ENCODE measurements at regions not wholly inside any gene's neighbourhood (a gene's known extent, or its start where the extent isn't known, plus 50 kb on each side); places are given as distances from the start of the nearest gene placed in this dataset.
"Not testable (repeated sequence)": the region's sequence is repeated elsewhere in the genome, so short reads cannot be mapped to it uniquely, and the experiment has no call there.

GRCh38 chr12:46538976-46539375 lies 166.4 kb upstream of the SLC38A2 start:
- no peak for DNase-seq

DNA sequence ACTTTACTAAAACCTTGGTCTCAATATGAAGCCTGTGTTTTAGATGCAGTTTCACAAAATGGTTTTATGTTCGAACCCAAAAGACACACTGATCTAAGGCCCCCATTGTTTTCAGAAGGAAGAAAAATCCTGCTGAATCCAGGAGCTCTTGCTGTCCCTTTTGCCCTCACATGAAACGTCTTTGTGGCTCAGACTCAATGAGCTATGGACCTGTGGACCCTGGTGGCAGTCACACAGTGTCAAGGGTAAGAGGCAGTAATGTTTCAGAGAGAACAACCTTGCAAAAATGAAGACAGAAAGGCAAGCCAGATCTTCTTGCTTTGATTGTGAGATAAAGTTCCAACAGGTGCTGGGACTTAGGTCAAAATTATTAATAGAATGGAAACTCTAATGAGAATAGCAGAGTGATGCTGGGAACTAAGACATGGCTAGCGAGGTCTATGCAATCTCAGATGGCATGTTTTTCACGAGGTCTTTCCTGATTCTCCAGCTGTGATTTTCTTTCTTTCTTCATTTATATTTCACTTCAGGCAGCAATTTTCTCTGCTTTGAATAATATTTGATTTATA lies 164.9 kb upstream of the SLC38A2 start:
- no peak for DNase-seq

- DNase-seq: not testable (repeated sequence)
These were observed 163.7 kb upstream of the SLC38A2 start for GRCh38 chr12:46536316-46536715.

GRCh38 chr12:46535907-46536306 lies 163.3 kb upstream of the SLC38A2 start:
- no peak for DNase-seq

DNA sequence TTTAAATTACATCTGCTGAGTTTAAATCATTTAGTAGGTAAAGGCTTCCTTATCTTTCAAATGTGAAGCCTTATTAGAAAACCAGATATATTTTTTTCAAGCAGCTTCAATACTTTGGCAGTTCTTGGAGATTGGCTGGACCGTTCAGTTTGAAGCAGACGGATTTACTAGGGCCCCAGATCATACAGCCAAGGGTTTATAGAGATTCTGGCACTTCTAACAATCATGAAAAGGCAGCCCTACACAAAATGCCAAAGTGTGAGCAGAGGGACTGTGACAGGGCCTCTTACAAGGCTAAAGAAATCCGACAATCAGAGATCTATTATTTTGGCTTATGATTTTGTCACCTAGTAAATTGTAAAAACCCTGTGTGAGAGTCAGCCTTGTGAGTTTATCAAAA lies 162.8 kb upstream of the SLC38A2 start:
- no peak for DNase-seq

GRCh38 chr12:46534327-46534840 lies 161.8 kb upstream of the SLC38A2 start:
- no peak for DNase-seq

DNA sequence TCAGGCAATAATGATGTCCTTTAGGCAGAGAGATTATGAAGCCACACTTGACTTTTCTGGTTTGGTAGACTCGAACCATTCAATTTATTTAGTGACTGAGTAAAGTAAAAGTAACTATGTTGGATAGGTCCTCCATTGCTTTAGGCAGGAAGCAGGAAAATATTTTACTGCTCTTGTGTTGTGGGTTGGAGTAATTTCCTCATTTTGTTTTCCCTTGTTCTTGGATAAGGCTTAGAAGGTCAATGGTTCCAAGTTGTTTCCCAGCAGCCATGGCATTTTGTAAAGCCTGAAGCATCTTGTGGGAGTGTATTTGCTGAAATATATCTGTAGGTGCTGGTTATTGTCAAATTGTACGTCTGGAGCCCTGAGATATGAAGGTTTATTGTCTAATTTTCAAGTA lies 161.2 kb upstream of the SLC38A2 start:
- no peak for DNase-seq

GRCh38 chr12:46531804-46532203 lies 159.2 kb upstream of the SLC38A2 start:
- DNase-seq: no peak

DNA sequence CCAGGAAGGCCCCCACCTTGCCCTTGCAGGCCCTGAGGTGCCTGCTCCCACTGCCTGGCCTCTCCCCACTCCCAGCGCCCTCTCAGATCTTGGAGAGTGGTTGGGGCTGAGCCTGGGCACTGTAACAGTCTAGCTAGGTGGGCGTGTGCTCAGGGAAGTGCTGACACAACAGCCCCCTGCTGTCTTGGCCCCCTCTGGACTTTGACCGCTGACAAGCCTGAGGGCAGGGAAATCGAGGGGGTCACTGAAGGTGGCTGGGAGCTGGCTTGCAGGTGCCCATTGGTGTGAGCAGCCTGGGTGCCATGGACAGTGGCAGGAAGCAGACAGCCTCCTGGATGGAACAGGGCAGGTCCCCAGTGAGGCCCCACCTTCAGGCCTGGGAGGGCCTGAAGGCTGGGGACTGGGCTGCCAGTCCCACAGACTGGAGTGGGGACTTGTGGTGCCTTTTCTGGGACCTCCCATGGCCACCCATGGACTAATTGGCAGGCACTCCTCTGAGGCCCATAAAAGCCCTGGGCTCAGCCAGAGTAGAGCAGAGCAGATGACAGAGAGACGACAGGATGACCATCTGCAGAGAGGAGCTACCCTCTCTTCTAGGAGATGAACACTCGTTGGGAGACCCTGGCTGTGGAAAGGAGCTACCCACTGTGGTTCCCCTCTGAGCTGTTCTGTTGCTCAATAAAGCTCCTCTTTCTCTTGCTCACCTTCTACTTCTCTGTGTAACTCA lies 158.6 kb upstream of the SLC38A2 start:
- DNase-seq: no peak

- DNase-seq: no peak
These were observed 157.9 kb upstream of the SLC38A2 start for GRCh38 chr12:46530373-46531056.

DNA sequence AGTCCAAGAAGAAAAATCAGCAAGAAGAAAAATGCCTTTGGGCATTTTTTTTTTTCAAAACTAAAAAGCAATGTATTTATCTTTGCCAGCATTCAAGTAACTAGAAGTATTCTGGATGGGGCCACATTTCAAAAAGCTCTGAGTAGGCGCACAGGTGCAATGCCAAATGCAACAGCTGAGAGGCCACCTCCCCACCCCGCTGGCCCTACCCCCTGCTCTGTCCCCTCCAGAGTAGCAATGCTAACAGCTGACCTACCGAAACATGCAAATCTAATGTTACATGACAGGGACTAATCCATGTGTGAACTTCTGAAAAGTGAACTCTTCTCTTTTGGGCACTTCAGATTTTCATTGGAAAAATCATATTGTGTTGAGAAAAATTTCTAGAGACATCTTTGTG lies 153.7 kb upstream of the SLC38A2 start:
- no peak for DNase-seq

DNA sequence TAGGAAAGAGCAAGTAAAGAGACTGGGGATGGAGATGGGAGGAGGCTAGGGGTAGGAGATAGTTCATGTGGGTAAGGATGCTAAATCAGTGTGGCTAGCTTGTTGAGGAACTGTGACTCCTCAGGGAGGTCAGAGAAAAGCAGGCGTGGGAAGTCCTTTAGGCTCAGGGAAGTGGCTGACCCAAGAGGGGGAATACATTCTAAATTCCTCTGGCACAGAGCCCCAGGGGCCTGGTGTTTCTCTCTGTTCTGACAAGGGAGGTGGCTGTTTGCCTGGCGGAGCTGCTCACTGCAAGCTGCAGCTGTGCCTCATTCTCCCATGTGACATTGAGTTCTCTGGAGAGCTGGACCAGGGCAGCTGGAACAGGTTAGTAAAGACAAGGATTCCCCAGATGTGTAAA lies 152.2 kb upstream of the SLC38A2 start:
- DNase-seq: no peak

GRCh38 chr12:46523863-46524770 lies 151.5 kb upstream of the SLC38A2 start:
- DNase-seq: no peak

- no peak for DNase-seq
These were observed 150.9 kb upstream of the SLC38A2 start for GRCh38 chr12:46523446-46523845.

DNA sequence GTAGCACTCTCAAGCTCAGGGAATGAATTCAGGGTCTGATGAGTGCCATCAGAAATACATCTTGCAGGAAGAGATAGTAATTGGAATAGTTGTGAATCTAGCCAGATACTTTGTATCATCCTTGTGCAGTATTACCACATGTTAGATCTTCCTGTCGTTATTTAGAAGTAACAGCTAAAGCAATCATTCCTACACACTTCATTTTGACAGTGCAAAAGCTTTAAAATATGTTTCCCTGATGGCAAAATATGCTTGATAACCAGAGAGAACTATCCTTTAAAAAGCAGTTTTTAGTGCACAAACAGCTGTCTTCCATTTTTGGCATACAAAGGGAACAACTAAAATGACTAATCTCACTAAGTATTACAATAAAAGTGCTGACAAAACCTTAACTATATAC lies 149.5 kb upstream of the SLC38A2 start:
- DNase-seq: no peak

DNA sequence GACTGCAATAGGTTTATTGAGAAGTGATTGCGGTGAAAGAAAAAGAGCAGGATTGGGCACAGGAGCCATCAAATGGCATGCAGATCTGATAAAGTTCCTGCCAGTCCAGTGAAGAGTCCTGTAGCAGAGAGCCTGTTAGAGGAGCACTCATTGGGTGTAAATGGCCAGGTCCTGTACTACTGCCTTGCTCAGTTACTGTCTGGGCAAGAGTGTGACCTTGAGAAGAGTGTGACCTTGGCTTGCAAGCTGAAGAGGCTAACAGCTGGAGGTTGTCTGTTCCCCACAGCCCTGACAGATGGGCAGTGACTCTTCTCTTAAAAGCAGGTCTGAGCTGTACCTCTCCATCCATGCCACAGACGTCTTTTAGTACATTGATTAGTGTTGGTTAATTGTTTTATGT lies 148.6 kb upstream of the SLC38A2 start:
- DNase-seq: no peak

DNA sequence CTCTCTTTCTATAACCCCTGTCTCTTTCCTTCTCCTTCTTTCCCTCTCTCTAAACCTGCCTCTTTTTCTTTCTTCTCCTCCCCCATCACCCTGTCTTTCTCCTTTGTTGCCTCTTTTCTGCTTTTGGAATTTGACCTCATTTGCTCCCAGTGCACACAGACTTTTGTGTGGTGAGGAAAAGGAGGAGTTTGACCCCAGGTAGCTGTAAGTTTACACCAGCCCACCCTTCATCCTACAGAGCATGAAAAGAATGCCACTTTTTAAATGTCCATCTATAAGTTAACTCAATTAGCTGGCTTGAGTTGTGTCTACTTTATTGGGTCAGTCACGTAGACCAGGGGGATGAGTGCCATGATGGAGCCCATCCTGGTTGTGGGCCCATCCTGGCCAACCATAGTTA lies 146.8 kb upstream of the SLC38A2 start:
- no peak for DNase-seq

GRCh38 chr12:46518729-46519128 lies 146.2 kb upstream of the SLC38A2 start:
- DNase-seq: no peak

DNA sequence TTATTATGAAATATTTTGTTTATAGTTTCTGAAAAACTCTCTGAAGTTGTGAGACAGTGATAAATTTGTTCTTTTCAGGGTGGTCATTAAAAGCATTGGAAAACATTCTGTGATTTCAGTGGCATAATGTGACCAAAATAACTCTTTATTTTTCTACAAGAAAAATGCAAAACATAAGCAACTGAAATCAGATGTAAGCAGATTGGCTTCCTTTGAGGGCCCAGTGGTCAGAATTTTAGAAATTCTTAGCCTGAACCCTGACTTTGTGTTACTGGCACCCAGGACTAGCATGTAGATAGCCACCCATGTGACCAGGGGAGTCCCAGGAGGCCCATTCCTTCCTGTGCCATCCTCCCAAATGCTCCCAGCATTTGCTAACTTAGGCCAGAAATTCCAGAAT lies 145.6 kb upstream of the SLC38A2 start:
- DNase-seq: no peak

DNA sequence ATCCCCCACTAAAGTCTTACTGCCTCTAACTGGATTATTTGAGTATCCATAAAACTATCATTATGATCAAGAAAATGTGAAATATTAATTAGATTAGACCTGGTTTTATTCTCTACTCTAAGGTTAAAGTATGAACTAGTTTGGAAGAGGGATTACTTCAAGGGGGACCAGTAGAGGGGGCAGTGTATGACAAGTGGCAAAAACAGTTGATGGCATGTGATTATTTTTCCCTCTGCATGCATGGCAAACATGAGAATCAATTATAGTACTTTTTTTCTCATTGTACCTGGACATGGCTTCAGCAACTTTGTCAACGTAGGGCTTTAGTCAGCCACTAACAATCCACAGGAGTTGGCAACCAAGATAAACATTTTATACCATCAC lies 145.0 kb upstream of the SLC38A2 start:
- no peak for DNase-seq

DNA sequence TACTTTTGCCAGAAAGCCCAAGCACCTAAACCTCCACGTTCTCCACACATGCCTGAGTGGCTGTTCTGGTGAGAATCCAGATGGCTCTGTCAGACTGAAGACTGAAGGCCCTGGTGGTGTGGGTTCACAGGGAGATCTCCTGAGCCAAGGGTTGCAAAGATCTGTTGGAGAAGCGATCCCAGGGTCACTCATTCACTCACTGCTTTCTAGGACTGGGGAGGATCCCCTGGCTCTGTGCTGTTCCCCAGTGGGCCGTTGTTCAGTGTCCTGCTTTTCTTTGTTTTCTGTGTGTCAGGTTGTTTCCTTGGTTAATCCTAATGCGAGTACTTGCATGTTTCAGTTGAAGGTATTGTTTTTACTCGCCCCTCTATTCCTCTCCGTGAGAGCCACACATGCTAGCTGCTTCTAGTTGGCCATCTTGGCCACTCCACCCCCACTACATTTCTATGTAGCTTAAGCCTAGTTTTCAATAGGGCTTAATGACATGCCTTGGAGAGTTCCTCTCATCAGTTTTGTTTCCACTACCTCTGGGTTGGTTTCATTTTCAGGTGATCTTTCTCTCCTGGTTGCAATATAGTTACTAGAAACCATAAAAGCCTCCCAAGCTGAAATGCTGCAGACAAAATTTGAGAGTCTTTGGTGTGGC lies 144.5 kb upstream of the SLC38A2 start:
- DNase-seq: no peak

GRCh38 chr12:46516238-46516932 lies 143.8 kb upstream of the SLC38A2 start:
- no peak for DNase-seq
